Neural cell (in vitro differentiated cells): ENCODE measurements at regions not wholly inside any gene's neighbourhood (a gene's known extent, or its start where the extent isn't known, plus 50 kb on each side); places are given as distances from the start of the nearest gene placed in this dataset.

Experiments used
- H2AFZ ChIP-seq: fragments of 200-600, 300-800 bp; sonication (generic), shearing (Covaris generic); 2 replicates; pipeline ENCODE4 v1.6.0; 2014; ENCODE audit warnings: low read depth, mild to moderate bottlenecking, antibody characterized with exemption, low read length, moderate library complexity
- H3F3A ChIP-seq: fragments of 200-600 bp; shearing (Covaris generic); 2 replicates; pipeline ENCODE4 v1.6.1; 2016; ENCODE audit warnings: mild to moderate bottlenecking, moderate library complexity, mixed read lengths, antibody characterized with exemption, low read length; ENCODE audit not compliant: insufficient read depth, poor library complexity, severe bottlenecking
- H3K27ac ChIP-seq: fragments of 200-600, 300-800 bp; sonication (generic), shearing (Covaris generic); 2 replicates; pipeline ENCODE4 v1.5.1; 2014; ENCODE audit warnings: mild to moderate bottlenecking, low read length, moderate library complexity
- H3K27me3 ChIP-seq: fragments of 300-800, 200-600 bp; sonication (generic), shearing (Covaris generic); 2 replicates; pipeline ENCODE4 v1.6.0; 2014; ENCODE audit warnings: mild to moderate bottlenecking, low read depth, low read length, moderate library complexity; ENCODE audit not compliant: insufficient read depth
- H3K36me3 ChIP-seq: fragments of 300-800, 200-600 bp; sonication (generic), shearing (Covaris generic); 2 replicates; pipeline ENCODE4 v1.5.1; 2014; ENCODE audit warnings: mild to moderate bottlenecking, antibody characterized with exemption, low read length, moderate library complexity; ENCODE audit not compliant: insufficient read depth
- H3K4me2 ChIP-seq: fragments of 300-800, 200-600 bp; sonication (generic), shearing (Covaris generic); 2 replicates; pipeline ENCODE4 v1.6.0; 2014; ENCODE audit warnings: mild to moderate bottlenecking, low read length
- H3K4me3 ChIP-seq: fragments of 300-800, 200-600 bp; sonication (generic), shearing (Covaris generic); 2 replicates; pipeline ENCODE4 v1.5.1; 2014; ENCODE audit warnings: mild to moderate bottlenecking, low read length, moderate library complexity
- H3K79me2 ChIP-seq: fragments of 200-600 bp; shearing (Covaris generic); replicated peaks from 2 replicates; pipeline ENCODE4 v1.6.0; 2014; ENCODE audit warnings: mild to moderate bottlenecking, low read length, moderate library complexity; ENCODE audit not compliant: insufficient read depth
- H3K9ac ChIP-seq: fragments of 300-800, 200-600 bp; sonication (generic), shearing (Covaris generic); 2 replicates; pipeline ENCODE4 v1.6.1; 2016; ENCODE audit warnings: mild to moderate bottlenecking, low read length, mixed read lengths
- H3K9me2 ChIP-seq: fragments of 200-600 bp; shearing (Covaris generic); 2 replicates; pipeline ENCODE4 v1.6.1; 2016; ENCODE audit warnings: mild to moderate bottlenecking, low read length, mixed read lengths; ENCODE audit not compliant: insufficient read depth
- H3K9me3 ChIP-seq: fragments of 200-600, 300-800 bp; sonication (generic), shearing (Covaris generic); 2 replicates; pipeline ENCODE4 v1.6.1; 2016; ENCODE audit warnings: mild to moderate bottlenecking, mixed run types, low read length, moderate library complexity, mixed read lengths
- H4K20me1 ChIP-seq: fragments of 200-600 bp; shearing (Covaris generic); 2 replicates; pipeline ENCODE4 v1.6.1; 2016; ENCODE audit warnings: mild to moderate bottlenecking, mixed run types; ENCODE audit not compliant: insufficient read depth
- EP300 ChIP-seq: fragments of 450-650 bp; conservative IDR thresholded peaks from 2 replicates; pipeline ENCODE4 v1.6.1; 2014; ENCODE audit warnings: antibody characterized with exemption, mild to moderate bottlenecking, moderate library complexity; ENCODE audit not compliant: poor library complexity, severe bottlenecking
- EZH2 ChIP-seq: fragments of 200-600, 300-800 bp; shearing (Covaris generic), sonication (generic); IDR thresholded peaks from 2 replicates; pipeline ENCODE4 v1.6.1; 2014; ENCODE audit warnings: antibody characterized with exemption, low read length, borderline replicate concordance, mild to moderate bottlenecking; ENCODE audit not compliant: insufficient read depth, poor library complexity, severe bottlenecking
- MXI1 ChIP-seq: fragments of 450-650 bp; conservative IDR thresholded peaks from 2 replicates; pipeline ENCODE4 v1.6.1; 2014; ENCODE audit warnings: antibody characterized with exemption, mild to moderate bottlenecking; ENCODE audit not compliant: poor library complexity, severe bottlenecking
- POLR2AphosphoS5 ChIP-seq: IDR thresholded peaks from 2 replicates; pipeline ENCODE4 v1.6.1; 2012
- RAD21 ChIP-seq: fragments of 450-650 bp; conservative IDR thresholded peaks from 2 replicates; pipeline ENCODE4 v1.6.1; 2014; ENCODE audit warnings: antibody characterized with exemption, mild to moderate bottlenecking, moderate library complexity
- REST ChIP-seq: IDR thresholded peaks from 2 replicates; pipeline ENCODE4 v1.6.1; 2012; ENCODE audit warnings: borderline replicate concordance
- SMC3 ChIP-seq: fragments of 450-650 bp; conservative IDR thresholded peaks from 2 replicates; pipeline ENCODE4 v1.6.1; 2014; ENCODE audit warnings: antibody characterized with exemption, mild to moderate bottlenecking, moderate library complexity; ENCODE audit not compliant: poor library complexity
- TAF1 ChIP-seq: IDR thresholded peaks from 2 replicates; pipeline ENCODE4 v1.6.1; 2012; ENCODE audit warnings: low read depth
- TF ChIP-seq, protein P1 (sequence below): fragments of 450-650 bp; IDR thresholded peaks from 2 replicates; pipeline ENCODE4 v1.5.1; 2014; ENCODE audit warnings: antibody characterized with exemption, mild to moderate bottlenecking, moderate library complexity; ENCODE audit not compliant: poor library complexity, severe bottlenecking

DNA sequence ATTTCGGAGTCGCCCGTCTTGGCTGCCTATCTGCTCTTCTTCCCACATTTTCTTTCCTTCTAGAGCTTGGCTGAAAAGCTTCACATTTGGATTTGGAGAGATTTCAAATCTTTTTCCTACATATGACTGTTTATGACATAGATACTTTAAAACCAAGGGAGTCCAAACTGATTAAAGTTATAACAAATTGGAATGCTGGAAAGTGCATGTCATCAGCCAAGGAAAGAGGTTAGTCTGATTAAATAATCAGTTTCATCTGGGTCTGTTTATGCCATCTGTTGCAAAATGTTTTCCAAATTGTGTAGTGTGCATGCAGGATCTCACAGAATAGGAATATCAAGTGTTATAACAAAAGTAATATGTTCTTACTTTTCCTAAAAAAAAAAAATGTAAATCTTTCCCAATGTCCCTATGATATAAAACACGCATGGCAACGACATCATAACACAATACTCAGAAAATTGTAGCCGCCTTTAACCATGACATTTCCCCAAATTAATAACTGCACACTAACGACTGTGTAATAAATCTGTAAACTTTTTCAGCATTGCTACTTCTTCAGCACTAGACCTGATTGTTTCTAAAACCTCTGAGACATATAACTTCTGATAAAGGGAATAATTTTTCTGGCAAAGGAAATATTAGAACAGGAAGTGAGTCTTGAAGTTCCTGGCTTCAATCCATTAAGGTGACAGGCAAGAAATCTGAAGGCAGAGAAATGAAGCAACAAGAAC is 230.2 kb upstream of the FOXQ1 start:
- TF ChIP-seq, protein P1, sequence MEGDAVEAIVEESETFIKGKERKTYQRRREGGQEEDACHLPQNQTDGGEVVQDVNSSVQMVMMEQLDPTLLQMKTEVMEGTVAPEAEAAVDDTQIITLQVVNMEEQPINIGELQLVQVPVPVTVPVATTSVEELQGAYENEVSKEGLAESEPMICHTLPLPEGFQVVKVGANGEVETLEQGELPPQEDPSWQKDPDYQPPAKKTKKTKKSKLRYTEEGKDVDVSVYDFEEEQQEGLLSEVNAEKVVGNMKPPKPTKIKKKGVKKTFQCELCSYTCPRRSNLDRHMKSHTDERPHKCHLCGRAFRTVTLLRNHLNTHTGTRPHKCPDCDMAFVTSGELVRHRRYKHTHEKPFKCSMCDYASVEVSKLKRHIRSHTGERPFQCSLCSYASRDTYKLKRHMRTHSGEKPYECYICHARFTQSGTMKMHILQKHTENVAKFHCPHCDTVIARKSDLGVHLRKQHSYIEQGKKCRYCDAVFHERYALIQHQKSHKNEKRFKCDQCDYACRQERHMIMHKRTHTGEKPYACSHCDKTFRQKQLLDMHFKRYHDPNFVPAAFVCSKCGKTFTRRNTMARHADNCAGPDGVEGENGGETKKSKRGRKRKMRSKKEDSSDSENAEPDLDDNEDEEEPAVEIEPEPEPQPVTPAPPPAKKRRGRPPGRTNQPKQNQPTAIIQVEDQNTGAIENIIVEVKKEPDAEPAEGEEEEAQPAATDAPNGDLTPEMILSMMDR: no peak
- TF ChIP-seq MXI1: no peak
- TF ChIP-seq REST: no peak
- TF ChIP-seq RAD21: no peak
- no peak for TF ChIP-seq EP300
- TF ChIP-seq EZH2: no peak
- TF ChIP-seq SMC3: no peak
- TF ChIP-seq TAF1: no peak
- no peak for TF ChIP-seq POLR2AphosphoS5
- H3K27me3 ChIP-seq: no peaks in the 10 kb centered on the region
- H3K27ac ChIP-seq: no peak overlapping the region
- H3K4me2 ChIP-seq: no peak overlapping the region
- H3F3A ChIP-seq: no peaks in the 10 kb centered on the region
- no peaks in the 10 kb centered on the region for H3K9me2 ChIP-seq
- H2AFZ ChIP-seq: no peak overlapping the region
- no peaks in the 10 kb centered on the region for H3K9me3 ChIP-seq
- no peak overlapping the region for H3K9ac ChIP-seq
- no peaks in the 10 kb centered on the region for H3K36me3 ChIP-seq
- no peaks in the 10 kb centered on the region for H4K20me1 ChIP-seq
- no peaks in the 10 kb centered on the region for H3K79me2 ChIP-seq
- H3K4me3 ChIP-seq: no peak overlapping the region

- Histone ChIP-seq H3K36me3 (no peaks in the 10 kb centered on the region), H3K9ac (no peak overlapping the region), H3K79me2 (no peaks in the 10 kb centered on the region), H2AFZ (no peak overlapping the region), H3K27ac (no peak overlapping the region), H3K4me3 (no peak overlapping the region), H4K20me1 (no peaks in the 10 kb centered on the region), H3K4me2 (no peak overlapping the region), H3K9me3 (no peaks in the 10 kb centered on the region), H3F3A (no peaks in the 10 kb centered on the region), H3K9me2 (no peaks in the 10 kb centered on the region), H3K27me3 (no peaks in the 10 kb centered on the region)
- no peak for TF ChIP-seq SMC3
- no peak for TF ChIP-seq POLR2AphosphoS5
- TF ChIP-seq MXI1: no peak
- no peak for TF ChIP-seq EZH2
- no peak for TF ChIP-seq TAF1
Observed at GRCh38 chr6:1080453-1081337, 231.2 kb upstream of the FOXQ1 start.
